Left cardiac atrium (tissue), 4 donors: ENCODE measurements at regions not wholly inside any gene's neighbourhood (a gene's known extent, or its start where the extent isn't known, plus 50 kb on each side); places are given as distances from the start of the nearest gene placed in this dataset.
"Not testable (repeated sequence)": the region's sequence is repeated elsewhere in the genome, so short reads cannot be mapped to it uniquely, and the experiment has no call there.

Experiments
- ATAC-seq, 2 donors: fragments of 200-7000 bp; cut with Tn5 transposase; one replicate each; pipeline ENCODE4 v1.9.1; 2020; ENCODE audit warnings: mild to moderate bottlenecking in 2 of 2, moderate library complexity in 2 of 2
- DNase-seq: peaks from one replicate; pipeline ENCODE4 v3.0.0-alpha.2; 2020
- intact Hi-C, 2 donors: fragments of 100-400 bp; cut with DNase I; formaldehyde crosslinking; loops; one replicate each; pipeline versions ENCODE4 v1.14.1 to v1.15.1; 2022 to 2023
- donor health status: DM: no; HTN: yes; CAD: no.
- donor health status: DM: no; HTN: yes; CAD: no; lungs with severe emphysema.
- donor health status: DM: yes; HTN: yes; CAD: no.
- donor health status: Dilated cardiomyopathy.

- ATAC-seq: no peak
- intact Hi-C loops: no loop called here
- DNase-seq: no peak
Measured at GRCh38 chr20:20785226-20785625, 72.8 kb upstream of the RALGAPA2 start.

GRCh38 chr20:20784450-20784849 is 72.0 kb upstream of the RALGAPA2 start:
- ATAC-seq, DNase-seq, intact Hi-C loops: not testable (repeated sequence)

- intact Hi-C loops: no loop called here
- ATAC-seq (no peak), DNase-seq (peak; percentile 21)
Measured at GRCh38 chr20:20783450-20783849, 71.0 kb upstream of the RALGAPA2 start.

GRCh38 chr20:20782755-20783154 is 70.3 kb upstream of the RALGAPA2 start:
- DNase-seq: no peak
- no peak for ATAC-seq
- intact Hi-C loops: no loop called here

DNA sequence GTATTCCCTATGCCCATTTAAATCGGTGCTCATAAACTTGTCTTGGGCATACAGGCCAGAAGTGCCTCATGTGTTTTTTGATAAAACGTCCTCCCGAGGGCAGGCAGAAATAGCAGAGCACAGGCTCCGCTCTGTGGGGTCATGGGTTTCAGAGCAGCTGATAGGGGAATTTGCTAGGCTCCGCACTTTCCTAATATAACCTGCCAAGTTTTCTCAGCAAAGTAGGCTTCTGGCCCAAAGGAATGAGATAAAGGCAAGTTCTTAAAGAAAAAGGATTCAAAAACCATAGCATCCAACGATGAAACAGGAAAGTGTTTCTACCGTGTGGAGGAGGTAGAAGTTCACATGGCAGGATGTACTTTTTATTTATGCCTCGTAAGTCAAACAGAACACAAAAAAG is 69.8 kb upstream of the RALGAPA2 start:
- DNase-seq (peak; percentile 48), ATAC-seq (peak; percentile 65 to 69)
- intact Hi-C loops: no loop called here

DNA sequence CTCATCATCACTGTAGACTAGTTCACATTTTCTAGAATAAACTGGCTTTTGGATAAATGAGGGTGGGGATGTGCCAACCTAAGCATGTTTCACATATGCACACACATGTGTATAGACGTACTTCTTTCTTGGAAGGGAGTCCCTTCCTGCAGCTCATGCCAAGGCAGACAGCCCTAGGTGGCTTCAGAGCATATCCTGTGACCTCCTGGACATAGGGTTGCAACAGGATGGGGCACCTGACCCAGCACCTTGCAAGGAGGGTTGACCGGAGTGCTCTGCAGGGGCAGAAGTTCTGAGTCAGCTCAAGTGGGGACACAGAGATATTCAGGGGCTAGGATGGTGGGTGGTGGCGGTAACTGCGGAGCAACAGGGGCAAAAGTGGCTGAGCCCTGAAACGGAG is 68.6 kb upstream of the RALGAPA2 start:
- ATAC-seq (no peak), DNase-seq (no peak)
- intact Hi-C loops: no loop called here

GRCh38 chr20:20780127-20780824 is 67.8 kb upstream of the RALGAPA2 start:
- DNase-seq: peak; percentile 85
- ATAC-seq: peak; percentile 89 to 96
- intact Hi-C loops: no loop called here

DNA sequence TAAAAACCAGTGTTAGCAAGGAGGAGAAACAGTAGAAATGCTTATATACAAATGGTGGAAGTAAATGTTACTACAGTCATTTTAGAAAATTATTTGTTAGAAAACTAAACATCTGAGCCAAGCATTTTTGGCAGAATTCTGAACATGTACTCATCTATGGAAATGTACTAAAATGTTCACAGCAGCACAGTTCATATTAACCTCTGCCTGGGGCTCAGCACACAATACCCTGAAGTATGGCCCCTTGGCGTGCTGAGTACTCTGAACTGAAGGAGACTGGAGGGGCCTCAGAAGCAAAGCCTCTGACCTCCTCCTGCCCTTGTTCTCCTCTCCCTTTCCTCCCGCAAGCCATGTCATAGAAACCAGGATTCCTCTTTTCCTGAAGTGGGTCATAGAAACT is 66.2 kb upstream of the RALGAPA2 start:
- DNase-seq: no peak
- intact Hi-C loops: no loop called here
- no peak for ATAC-seq

DNA sequence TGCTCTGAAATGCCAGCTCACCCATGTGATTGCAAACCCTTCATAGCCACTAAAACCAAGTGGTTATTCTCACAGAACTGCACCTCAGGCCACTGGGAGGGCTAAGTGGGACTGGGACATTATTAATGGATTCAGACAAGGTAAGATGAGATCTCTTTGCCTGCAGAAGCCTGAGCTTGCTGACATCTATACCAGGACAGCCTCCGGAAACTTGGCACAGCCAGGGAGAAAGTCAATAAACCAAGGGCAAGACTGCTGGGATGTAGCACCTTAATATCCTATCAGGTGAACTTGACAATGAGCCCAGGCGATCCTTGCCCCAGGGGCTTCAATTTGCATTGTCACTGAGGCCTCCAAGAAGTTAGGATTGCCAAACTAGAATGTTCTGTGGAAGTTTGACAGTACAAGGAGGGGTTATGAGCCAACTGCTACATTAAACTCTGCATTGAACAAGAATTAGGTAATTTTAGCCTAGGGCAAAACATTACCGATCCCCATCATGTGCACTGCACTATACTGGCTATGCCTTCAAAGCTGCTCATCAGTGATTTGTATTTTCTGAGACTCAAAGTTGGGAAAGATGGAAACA is 60.1 kb upstream of the RALGAPA2 start:
- ATAC-seq (no peak), DNase-seq (no peak)
- intact Hi-C loops: no loop called here

DNA sequence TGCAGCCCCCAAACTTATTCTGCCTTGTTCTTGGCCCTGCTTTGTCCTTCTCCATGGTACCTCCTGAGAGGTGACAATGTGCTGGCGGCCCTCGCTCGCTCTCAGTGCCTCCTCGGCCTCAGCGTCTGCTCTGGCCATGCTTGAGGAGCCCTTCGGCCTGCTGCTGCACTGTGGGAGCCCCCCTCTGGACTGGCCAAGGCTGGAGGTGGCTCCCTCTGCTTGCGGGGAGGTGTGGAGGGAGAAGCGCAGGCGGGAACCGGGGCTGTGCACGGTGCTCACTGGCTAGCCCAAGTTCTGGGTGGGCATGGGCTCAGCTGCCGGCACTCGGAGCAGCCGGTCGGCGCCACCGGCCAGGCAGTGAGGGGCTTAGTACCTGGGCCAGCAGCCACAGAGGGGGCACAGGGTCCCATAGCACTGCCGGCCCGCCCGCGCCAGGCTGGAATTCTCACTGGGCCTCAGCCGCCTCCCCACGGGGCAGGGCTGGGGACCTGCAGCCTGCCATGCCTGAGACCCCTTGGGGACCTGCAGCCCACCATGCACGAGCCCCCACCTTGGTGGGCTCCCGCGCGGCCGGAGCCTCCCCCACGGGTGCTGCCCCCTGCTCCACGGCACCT is 55.9 kb upstream of the RALGAPA2 start:
- no peak for DNase-seq
- intact Hi-C loops: no loop called here

DNA sequence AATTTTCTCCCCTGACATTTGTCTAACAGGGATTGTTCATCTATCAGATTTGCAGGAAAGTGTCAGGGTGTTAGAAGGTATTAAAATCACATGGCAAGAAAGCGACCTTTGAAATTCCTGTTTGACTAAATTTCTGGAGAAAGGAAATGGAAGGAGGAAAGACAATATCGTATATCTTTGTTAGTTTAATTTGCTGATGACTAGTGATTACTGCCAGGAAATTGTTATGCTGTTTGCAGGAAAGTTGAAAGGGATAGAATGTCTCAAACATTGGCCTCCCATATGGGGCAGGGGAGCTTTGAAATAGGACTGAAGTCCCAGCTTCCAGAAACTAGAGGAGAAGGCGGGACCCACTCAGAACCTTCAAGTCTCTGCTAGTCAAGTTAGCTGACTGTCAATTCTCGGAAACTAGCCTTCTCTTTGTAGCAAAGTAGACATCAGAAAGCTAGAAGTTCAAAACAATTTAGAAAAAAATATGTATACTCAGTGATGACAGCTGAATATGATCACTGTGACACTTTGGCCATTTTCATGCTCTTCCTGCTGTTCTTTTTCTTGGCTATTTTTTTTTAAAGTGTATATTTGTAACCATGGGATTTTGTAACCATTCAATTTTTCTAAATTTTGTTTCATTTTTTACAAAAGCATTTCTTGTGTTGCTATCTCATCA is 53.4 kb upstream of the RALGAPA2 start:
- intact Hi-C loops: no loop called here
- DNase-seq: no peak
- ATAC-seq: no peak

More for the DNA sequence above, 55.9 kb upstream of the RALGAPA2 start:
- no peak for ATAC-seq

GRCh38 chr20:20763650-20764049 is 51.2 kb upstream of the RALGAPA2 start:
- intact Hi-C loops: no loop called here
- ATAC-seq: no peak
- no peak for DNase-seq
